WTC11 (cell line): ENCODE measurements at regions not wholly inside any gene's neighbourhood (a gene's known extent, or its start where the extent isn't known, plus 50 kb on each side); places are given as distances from the start of the nearest gene placed in this dataset.

Experiments
- ATAC-seq: fragments of 200-7000 bp; cut with Tn5 transposase; 2 replicates; pipeline ENCODE4 v1.10.0; 2021; ENCODE audit warnings: mild to moderate bottlenecking, moderate library complexity
- CTCF ChIA-PET: fragments of 300-600 bp; sonication (Branson Sonifier 250); formaldehyde crosslinking; loops from one replicate; lab custom pipeline; 2021; ENCODE audit warnings: antibody characterized with exemption; lab: Charles Lee
- POLR2A ChIA-PET: fragments of 350-600 bp; sonication (Branson Sonifier 250); formaldehyde crosslinking; loops from one replicate; lab custom pipeline; 2021; ENCODE audit warnings: antibody characterized with exemption; lab: Charles Lee
- DNase-seq: peaks from one replicate; pipeline ENCODE4 v3.0.0; 2021; ENCODE audit warnings: low spot score
- H3K27ac Mint-ChIP-seq: 2 replicates; pipeline ENCODE4 v1.8.0; 2021; ENCODE audit warnings: mixed read lengths
- H3K27me3 Mint-ChIP-seq: 2 replicates; pipeline ENCODE4 v1.8.0; 2021; ENCODE audit warnings: low read depth, mild to moderate bottlenecking, moderate library complexity, mixed read lengths
- H3K36me3 Mint-ChIP-seq: 2 replicates; pipeline ENCODE4 v1.8.0; 2021; ENCODE audit warnings: mixed read lengths
- H3K4me1 Mint-ChIP-seq: 2 replicates; pipeline ENCODE4 v1.8.0; 2022; ENCODE audit warnings: mixed read lengths
- H3K4me3 Mint-ChIP-seq: 2 replicates; pipeline ENCODE4 v1.8.0; 2021; ENCODE audit warnings: mild to moderate bottlenecking, moderate library complexity, mixed read lengths
- H3K9me3 Mint-ChIP-seq: 2 replicates; pipeline ENCODE4 v1.8.0; 2021; ENCODE audit warnings: mixed read lengths
- CBFB ChIP-seq: sonication (generic); formaldehyde crosslinking; IDR thresholded peaks from 2 replicates; pipeline ENCODE4 v1.8.1; 2022; ENCODE audit warnings: mild to moderate bottlenecking, low read depth, missing genetic modification reagents
- GABPB1 ChIP-seq: sonication (generic); formaldehyde crosslinking; IDR thresholded peaks from 2 replicates; pipeline ENCODE4 v1.8.1; 2023; ENCODE audit warnings: mild to moderate bottlenecking, missing genetic modification reagents
- IRF2 ChIP-seq: sonication (generic); formaldehyde crosslinking; IDR thresholded peaks from 2 replicates; pipeline ENCODE4 v1.8.0; 2022; ENCODE audit warnings: low read depth, missing genetic modification reagents, borderline replicate concordance
- ZNF423 ChIP-seq: fragments of 250-450 bp; sonication (Bioruptor Pico); IDR thresholded peaks from 2 replicates; pipeline ENCODE4 v2.1.2; 2022; ENCODE audit warnings: mild to moderate bottlenecking, moderate library complexity
- TF ChIP-seq, protein P1 (sequence below): sonication (generic); formaldehyde crosslinking; conservative IDR thresholded peaks from 2 replicates; pipeline ENCODE4 v1.8.1; 2023; ENCODE audit warnings: mild to moderate bottlenecking, low read depth, missing genetic modification reagents, moderate library complexity
- TF ChIP-seq, protein P2 (sequence below): sonication (generic); formaldehyde crosslinking; IDR thresholded peaks from 2 replicates; pipeline ENCODE4 v1.8.0; 2023; ENCODE audit warnings: missing genetic modification reagents, mild to moderate bottlenecking, borderline replicate concordance
- TF ChIP-seq, protein P3 (sequence below): sonication (generic); formaldehyde crosslinking; IDR thresholded peaks from 2 replicates; pipeline ENCODE4 v1.8.0; 2022; ENCODE audit warnings: missing genetic modification reagents
- TF ChIP-seq, protein P4 (sequence below): sonication (generic); formaldehyde crosslinking; IDR thresholded peaks from 2 replicates; pipeline ENCODE4 v1.8.1; 2023; ENCODE audit warnings: mild to moderate bottlenecking, missing genetic modification reagents, moderate library complexity

DNA sequence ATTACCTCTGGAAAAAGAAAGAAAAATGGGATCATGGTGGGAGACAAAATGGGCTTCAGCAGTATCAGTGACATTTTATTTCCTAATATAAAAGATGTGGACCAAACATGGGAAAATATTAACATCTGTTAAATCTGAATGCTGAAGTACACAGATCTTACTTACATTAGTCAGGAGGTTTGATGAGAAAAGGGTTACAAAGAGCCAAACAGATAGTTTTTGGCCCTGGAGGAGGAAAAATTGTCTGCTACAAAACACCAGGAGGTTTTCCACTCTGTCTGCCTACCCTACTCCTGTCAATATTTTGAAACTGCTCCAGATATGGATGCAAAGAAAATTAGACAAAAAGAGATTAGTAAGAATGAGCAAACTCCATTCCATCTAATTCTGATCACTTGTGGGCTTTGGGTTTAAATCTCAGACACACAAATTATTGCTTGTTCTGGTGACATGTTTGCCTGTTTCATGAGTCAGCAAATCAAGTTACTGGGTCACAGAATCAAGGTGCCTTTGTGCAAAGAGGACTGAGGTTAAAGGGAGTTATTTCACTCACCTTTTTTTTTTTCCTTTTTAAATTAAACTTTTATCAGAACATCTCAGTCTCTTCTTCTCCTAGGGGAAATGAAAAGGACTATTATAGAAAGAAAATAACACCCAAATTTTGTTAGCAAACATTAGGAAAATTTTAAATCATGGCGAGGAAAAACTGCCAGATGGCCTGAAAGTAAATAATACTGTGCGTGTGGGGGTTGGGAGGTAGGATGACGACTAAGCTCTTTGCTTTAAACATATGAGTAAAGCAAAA lies 87.0 kb upstream of the SPATS2L start (continued):
- TF ChIP-seq, protein P1, sequence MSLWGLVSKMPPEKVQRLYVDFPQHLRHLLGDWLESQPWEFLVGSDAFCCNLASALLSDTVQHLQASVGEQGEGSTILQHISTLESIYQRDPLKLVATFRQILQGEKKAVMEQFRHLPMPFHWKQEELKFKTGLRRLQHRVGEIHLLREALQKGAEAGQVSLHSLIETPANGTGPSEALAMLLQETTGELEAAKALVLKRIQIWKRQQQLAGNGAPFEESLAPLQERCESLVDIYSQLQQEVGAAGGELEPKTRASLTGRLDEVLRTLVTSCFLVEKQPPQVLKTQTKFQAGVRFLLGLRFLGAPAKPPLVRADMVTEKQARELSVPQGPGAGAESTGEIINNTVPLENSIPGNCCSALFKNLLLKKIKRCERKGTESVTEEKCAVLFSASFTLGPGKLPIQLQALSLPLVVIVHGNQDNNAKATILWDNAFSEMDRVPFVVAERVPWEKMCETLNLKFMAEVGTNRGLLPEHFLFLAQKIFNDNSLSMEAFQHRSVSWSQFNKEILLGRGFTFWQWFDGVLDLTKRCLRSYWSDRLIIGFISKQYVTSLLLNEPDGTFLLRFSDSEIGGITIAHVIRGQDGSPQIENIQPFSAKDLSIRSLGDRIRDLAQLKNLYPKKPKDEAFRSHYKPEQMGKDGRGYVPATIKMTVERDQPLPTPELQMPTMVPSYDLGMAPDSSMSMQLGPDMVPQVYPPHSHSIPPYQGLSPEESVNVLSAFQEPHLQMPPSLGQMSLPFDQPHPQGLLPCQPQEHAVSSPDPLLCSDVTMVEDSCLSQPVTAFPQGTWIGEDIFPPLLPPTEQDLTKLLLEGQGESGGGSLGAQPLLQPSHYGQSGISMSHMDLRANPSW (CRISPR knock-in tag): no peak
- TF ChIP-seq CBFB (CRISPR knock-in tag): no peak

DNA sequence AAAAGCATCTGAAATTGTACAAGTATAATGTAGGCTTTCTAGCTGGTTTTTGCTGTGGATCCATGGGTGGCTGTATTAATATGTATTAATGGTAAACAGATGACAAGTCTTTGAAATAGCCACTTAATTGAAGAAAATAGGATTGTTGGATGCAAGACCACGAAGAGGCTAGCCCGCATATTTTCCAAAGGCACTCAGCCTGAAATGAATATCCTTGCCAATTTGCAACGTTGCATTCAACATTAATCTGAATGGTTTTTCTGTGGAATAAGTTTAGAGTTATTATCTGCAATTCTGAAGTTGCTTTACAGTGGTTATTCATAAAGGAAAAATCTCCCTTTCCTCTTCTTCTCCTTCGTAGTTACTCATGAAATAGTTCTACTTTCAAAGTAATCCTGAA lies 86.2 kb upstream of the SPATS2L start:
- ChIA-PET POLR2A (no interaction called here), CTCF (no interaction called here)
- no peak for DNase-seq
- TF ChIP-seq, protein P2, sequence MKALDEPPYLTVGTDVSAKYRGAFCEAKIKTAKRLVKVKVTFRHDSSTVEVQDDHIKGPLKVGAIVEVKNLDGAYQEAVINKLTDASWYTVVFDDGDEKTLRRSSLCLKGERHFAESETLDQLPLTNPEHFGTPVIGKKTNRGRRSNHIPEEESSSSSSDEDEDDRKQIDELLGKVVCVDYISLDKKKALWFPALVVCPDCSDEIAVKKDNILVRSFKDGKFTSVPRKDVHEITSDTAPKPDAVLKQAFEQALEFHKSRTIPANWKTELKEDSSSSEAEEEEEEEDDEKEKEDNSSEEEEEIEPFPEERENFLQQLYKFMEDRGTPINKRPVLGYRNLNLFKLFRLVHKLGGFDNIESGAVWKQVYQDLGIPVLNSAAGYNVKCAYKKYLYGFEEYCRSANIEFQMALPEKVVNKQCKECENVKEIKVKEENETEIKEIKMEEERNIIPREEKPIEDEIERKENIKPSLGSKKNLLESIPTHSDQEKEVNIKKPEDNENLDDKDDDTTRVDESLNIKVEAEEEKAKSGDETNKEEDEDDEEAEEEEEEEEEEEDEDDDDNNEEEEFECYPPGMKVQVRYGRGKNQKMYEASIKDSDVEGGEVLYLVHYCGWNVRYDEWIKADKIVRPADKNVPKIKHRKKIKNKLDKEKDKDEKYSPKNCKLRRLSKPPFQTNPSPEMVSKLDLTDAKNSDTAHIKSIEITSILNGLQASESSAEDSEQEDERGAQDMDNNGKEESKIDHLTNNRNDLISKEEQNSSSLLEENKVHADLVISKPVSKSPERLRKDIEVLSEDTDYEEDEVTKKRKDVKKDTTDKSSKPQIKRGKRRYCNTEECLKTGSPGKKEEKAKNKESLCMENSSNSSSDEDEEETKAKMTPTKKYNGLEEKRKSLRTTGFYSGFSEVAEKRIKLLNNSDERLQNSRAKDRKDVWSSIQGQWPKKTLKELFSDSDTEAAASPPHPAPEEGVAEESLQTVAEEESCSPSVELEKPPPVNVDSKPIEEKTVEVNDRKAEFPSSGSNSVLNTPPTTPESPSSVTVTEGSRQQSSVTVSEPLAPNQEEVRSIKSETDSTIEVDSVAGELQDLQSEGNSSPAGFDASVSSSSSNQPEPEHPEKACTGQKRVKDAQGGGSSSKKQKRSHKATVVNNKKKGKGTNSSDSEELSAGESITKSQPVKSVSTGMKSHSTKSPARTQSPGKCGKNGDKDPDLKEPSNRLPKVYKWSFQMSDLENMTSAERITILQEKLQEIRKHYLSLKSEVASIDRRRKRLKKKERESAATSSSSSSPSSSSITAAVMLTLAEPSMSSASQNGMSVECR (CRISPR knock-in tag): no peak
- TF ChIP-seq ZNF423 (CRISPR knock-in tag): no peak
- TF ChIP-seq, protein P3, sequence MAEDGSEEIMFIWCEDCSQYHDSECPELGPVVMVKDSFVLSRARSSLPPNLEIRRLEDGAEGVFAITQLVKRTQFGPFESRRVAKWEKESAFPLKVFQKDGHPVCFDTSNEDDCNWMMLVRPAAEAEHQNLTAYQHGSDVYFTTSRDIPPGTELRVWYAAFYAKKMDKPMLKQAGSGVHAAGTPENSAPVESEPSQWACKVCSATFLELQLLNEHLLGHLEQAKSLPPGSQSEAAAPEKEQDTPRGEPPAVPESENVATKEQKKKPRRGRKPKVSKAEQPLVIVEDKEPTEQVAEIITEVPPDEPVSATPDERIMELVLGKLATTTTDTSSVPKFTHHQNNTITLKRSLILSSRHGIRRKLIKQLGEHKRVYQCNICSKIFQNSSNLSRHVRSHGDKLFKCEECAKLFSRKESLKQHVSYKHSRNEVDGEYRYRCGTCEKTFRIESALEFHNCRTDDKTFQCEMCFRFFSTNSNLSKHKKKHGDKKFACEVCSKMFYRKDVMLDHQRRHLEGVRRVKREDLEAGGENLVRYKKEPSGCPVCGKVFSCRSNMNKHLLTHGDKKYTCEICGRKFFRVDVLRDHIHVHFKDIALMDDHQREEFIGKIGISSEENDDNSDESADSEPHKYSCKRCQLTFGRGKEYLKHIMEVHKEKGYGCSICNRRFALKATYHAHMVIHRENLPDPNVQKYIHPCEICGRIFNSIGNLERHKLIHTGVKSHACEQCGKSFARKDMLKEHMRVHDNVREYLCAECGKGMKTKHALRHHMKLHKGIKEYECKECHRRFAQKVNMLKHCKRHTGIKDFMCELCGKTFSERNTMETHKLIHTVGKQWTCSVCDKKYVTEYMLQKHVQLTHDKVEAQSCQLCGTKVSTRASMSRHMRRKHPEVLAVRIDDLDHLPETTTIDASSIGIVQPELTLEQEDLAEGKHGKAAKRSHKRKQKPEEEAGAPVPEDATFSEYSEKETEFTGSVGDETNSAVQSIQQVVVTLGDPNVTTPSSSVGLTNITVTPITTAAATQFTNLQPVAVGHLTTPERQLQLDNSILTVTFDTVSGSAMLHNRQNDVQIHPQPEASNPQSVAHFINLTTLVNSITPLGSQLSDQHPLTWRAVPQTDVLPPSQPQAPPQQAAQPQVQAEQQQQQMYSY (CRISPR knock-in tag): no peak
- TF ChIP-seq, protein P4, sequence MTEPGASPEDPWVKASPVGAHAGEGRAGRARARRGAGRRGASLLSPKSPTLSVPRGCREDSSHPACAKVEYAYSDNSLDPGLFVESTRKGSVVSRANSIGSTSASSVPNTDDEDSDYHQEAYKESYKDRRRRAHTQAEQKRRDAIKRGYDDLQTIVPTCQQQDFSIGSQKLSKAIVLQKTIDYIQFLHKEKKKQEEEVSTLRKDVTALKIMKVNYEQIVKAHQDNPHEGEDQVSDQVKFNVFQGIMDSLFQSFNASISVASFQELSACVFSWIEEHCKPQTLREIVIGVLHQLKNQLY (CRISPR knock-in tag): no peak
- peaks cover 47% of the 10 kb centered on the region for H3K4me1 Mint-ChIP-seq
- no peaks in the 10 kb centered on the region for H3K36me3 Mint-ChIP-seq
- no peak overlapping the region for H3K4me3 Mint-ChIP-seq
- no peaks in the 10 kb centered on the region for H3K27me3 Mint-ChIP-seq
- H3K9me3 Mint-ChIP-seq: peaks cover 8% of the 10 kb centered on the region
- no peak for ATAC-seq
- peak overlapping the region; percentile 66 for H3K27ac Mint-ChIP-seq

DNA sequence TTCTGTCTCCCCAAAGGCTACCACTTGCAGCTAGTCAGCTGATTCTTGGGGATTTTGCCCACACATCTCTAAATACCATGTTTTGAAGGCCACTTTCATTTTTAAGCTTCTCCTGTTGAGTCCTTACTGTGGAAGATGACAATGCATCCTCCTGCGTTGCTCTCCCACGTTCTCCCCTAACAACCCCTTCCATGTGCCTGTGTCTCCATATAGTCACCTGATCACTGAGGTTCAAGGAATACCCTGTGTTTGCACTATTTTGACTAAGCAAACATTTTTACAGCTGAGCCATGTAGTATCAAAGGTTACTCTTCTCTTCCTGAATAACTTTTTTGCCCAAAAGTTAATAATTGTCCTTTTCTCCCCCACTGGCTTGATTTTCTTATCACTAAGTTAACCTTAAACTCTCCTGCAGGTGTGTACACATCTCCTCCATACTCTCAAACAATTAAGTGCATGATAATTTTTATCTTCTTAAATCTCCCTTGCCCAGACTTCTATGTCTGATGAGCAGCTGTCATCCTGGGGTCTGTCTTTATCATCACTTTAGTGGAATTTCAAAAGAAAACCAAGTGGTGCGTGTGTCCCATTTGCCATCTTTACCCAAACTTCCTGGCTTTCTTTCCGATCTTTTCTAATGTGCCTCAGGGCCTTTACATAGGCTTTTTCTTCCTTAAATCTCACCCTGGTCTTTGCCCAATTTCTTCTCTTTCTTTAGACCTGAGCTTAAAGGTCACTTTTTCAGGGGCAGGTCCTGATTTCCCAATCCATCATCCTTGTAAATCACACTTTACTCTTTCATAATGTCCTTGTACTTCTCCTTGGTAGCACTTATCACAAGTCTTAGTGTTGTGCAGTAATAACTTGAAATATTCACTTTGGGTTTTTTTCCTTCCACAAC lies 85.2 kb upstream of the SPATS2L start:
- peaks cover 8% of the 10 kb centered on the region for H3K9me3 Mint-ChIP-seq
- H3K27me3 Mint-ChIP-seq: no peaks in the 10 kb centered on the region; the same call in 1 of the 2 replicates
- H3K36me3 Mint-ChIP-seq: no peaks in the 10 kb centered on the region
- DNase-seq: no peak
- TF ChIP-seq GABPB1 (CRISPR knock-in tag) (peak; percentile 48; the same call in 1 of the 2 replicates), IRF2 (no peak)
- TF ChIP-seq, all 79 proteins: peak for 1
- no peak for ATAC-seq
- peaks cover 41% of the 10 kb centered on the region for H3K4me1 Mint-ChIP-seq
- CTCF ChIA-PET: no interaction called here
- POLR2A ChIA-PET: no interaction called here
- H3K27ac Mint-ChIP-seq: peak overlapping the region; percentile 12; the same call in 1 of the 2 replicates
- H3K4me3 Mint-ChIP-seq: no peak overlapping the region
